Neural progenitor cell (in vitro differentiated cells): ENCODE measurements at regions not wholly inside any gene's neighbourhood (a gene's known extent, or its start where the extent isn't known, plus 50 kb on each side); places are given as distances from the start of the nearest gene placed in this dataset.
A peak's percentile ranks its signal among the peaks of the same experiment; 100 is the strongest.

Experiments used
- DNase-seq: peaks from one replicate; pipeline ENCODE4 v3.0.0-alpha.2; 2016; ENCODE audit warnings: low spot score
- H2AFZ ChIP-seq: fragments of 200-600 bp; sonication (generic); replicated peaks from 2 replicates; pipeline ENCODE4 v1.6.1; 2016; ENCODE audit warnings: antibody characterized with exemption
- H3F3A ChIP-seq: fragments of 200-600 bp; sonication (generic); 2 replicates; pipeline ENCODE4 v1.6.1; 2016; ENCODE audit warnings: antibody characterized with exemption, low read depth
- H3K27ac ChIP-seq: fragments of 200-600 bp; sonication (generic); 2 replicates; pipeline ENCODE4 v1.5.1; 2016; ENCODE audit warnings: mild to moderate bottlenecking
- H3K27me3 ChIP-seq: fragments of 200-600 bp; sonication (generic); 2 replicates; pipeline ENCODE4 v1.6.1; 2016; ENCODE audit warnings: mild to moderate bottlenecking, moderate library complexity
- H3K36me3 ChIP-seq: fragments of 200-600 bp; sonication (generic); 2 replicates; pipeline ENCODE4 v1.5.1; 2016
- H3K4me1 ChIP-seq: fragments of 200-600 bp; sonication (generic); 2 replicates; pipeline ENCODE4 v1.6.1; 2016; ENCODE audit warnings: mixed run types
- H3K4me2 ChIP-seq: fragments of 200-600 bp; sonication (generic); 2 replicates; pipeline ENCODE4 v1.6.1; 2016
- H3K4me3 ChIP-seq: fragments of 200-600 bp; sonication (generic); 2 replicates; pipeline ENCODE4 v1.5.1; 2016
- H3K79me2 ChIP-seq: fragments of 200-600 bp; sonication (generic); 2 replicates; pipeline ENCODE4 v1.6.1; 2016; ENCODE audit warnings: low read depth
- H3K9ac ChIP-seq: fragments of 200-600 bp; sonication (generic); 2 replicates; pipeline ENCODE4 v1.6.1; 2016
- H3K9me3 ChIP-seq: fragments of 200-600 bp; sonication (generic); 2 replicates; pipeline ENCODE4 v1.5.1; 2016; ENCODE audit warnings: low read depth
- H4K20me1 ChIP-seq: fragments of 200-600 bp; sonication (generic); 2 replicates; pipeline ENCODE4 v1.6.1; 2016; ENCODE audit warnings: low read depth
- H3K27ac Mint-ChIP-seq: 3 replicates; pipeline ENCODE4 v1.8.0; 2021; ENCODE audit warnings: mixed read lengths
- H3K27me3 Mint-ChIP-seq: 2 replicates; pipeline ENCODE4 v1.8.0; 2022; ENCODE audit warnings: low read depth, mild to moderate bottlenecking, inconsistent platforms, moderate library complexity, mixed read lengths; ENCODE audit not compliant: insufficient read depth
- H3K36me3 Mint-ChIP-seq: 3 replicates; pipeline ENCODE4 v1.8.0; 2021; ENCODE audit warnings: mixed read lengths
- H3K4me1 Mint-ChIP-seq: 3 replicates; pipeline ENCODE4 v1.8.0; 2021; ENCODE audit warnings: mixed read lengths
- H3K4me3 Mint-ChIP-seq: 3 replicates; pipeline ENCODE4 v1.8.0; 2021; ENCODE audit warnings: mild to moderate bottlenecking, moderate library complexity, mixed read lengths
- H3K9me3 Mint-ChIP-seq: 3 replicates; pipeline ENCODE4 v1.8.0; 2020; ENCODE audit warnings: mixed read lengths
- EZH2 ChIP-seq: fragments of 200-600 bp; sonication (generic); IDR thresholded peaks from 2 replicates; pipeline ENCODE4 v1.6.1; 2017; ENCODE audit warnings: antibody characterized with exemption, mild to moderate bottlenecking, moderate library complexity
- EZH2phosphoT487 ChIP-seq: fragments of 200-600 bp; sonication (generic); IDR thresholded peaks from 2 replicates; pipeline ENCODE4 v1.6.1; 2017; ENCODE audit warnings: antibody characterized with exemption
- TF ChIP-seq, protein P1 (sequence below): fragments of 200-600 bp; sonication (generic); IDR thresholded peaks from 2 replicates; pipeline ENCODE4 v1.5.1; 2017; ENCODE audit warnings: antibody characterized with exemption, mild to moderate bottlenecking

DNA sequence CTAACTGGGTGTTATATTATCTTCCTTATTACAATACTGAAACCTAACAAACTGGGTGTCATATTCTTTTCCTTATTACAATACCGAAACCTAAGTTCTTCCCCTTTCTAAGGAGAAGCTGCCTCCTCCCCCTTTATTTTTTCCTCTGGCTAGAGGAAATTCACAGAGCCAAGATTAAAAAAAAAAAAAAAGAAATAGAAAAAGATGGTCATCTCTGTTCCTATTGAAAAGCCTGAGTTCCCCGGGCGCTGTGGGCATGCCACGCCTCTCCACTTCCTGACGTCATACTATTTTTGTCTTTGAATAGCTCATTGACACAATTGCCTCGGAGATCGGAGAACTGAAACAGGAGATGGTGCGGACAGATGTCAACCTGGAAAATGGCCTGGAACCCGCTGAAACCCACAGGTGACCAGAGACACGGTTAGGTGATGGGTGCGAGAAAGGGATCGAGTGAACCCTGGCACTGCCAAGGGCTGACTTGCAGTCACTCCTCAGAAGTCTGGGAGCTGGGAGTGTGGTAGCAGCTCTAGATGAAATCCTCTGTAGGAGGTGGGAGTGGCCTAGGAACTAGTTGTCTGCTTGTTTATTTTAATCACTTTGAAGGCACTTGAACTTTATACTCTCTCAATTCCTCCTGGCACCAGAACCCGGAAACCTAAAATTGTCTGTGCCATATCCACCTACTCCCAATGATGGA, 82.2 kb upstream of the NAA20 start:
- Histone ChIP-seq H3K9me3 (no peaks in the 10 kb centered on the region), H3K4me2 (no peak overlapping the region), H3K79me2 (no peaks in the 10 kb centered on the region), H3F3A (no peaks in the 10 kb centered on the region), H3K4me3 (no peak overlapping the region), H3K27ac (no peak overlapping the region), H3K27me3 (no peaks in the 10 kb centered on the region), H2AFZ (no peak overlapping the region), H3K36me3 (no peaks in the 10 kb centered on the region), H4K20me1 (no peaks in the 10 kb centered on the region), H3K9ac (no peak overlapping the region), H3K4me1 (no peaks in the 10 kb centered on the region)
- Mint-ChIP-seq H3K27ac (peak overlapping the region; percentile 48), H3K4me3 (no peak overlapping the region), H3K36me3 (peaks cover 2% of the 10 kb centered on the region), H3K4me1 (no peaks in the 10 kb centered on the region), H3K9me3 (no peaks in the 10 kb centered on the region), H3K27me3 (peaks cover 2% of the 10 kb centered on the region)
- no peak for TF ChIP-seq EZH2phosphoT487
- TF ChIP-seq EZH2 = no peak
- TF ChIP-seq, protein P1, sequence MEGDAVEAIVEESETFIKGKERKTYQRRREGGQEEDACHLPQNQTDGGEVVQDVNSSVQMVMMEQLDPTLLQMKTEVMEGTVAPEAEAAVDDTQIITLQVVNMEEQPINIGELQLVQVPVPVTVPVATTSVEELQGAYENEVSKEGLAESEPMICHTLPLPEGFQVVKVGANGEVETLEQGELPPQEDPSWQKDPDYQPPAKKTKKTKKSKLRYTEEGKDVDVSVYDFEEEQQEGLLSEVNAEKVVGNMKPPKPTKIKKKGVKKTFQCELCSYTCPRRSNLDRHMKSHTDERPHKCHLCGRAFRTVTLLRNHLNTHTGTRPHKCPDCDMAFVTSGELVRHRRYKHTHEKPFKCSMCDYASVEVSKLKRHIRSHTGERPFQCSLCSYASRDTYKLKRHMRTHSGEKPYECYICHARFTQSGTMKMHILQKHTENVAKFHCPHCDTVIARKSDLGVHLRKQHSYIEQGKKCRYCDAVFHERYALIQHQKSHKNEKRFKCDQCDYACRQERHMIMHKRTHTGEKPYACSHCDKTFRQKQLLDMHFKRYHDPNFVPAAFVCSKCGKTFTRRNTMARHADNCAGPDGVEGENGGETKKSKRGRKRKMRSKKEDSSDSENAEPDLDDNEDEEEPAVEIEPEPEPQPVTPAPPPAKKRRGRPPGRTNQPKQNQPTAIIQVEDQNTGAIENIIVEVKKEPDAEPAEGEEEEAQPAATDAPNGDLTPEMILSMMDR = no peak
- no peak for DNase-seq

DNA sequence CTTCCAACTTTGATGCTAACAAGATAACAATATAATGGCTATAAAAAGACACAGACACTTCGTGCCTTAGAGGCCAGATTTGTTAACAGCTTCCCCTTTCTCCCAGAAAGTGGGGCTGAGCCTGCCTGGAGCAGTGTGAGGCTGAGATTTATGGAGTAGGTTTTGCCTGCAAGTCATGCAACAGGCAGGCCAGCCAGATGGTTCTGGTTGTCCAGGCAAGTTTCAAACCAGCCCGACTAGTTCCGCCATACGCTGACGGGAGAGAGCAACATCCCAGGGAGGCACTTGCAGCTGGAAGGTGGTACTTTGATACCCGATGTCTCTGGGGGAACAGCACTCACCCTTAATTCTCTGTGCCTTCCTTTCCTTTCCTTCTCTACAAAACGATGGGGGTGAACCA, 81.3 kb upstream of the NAA20 start:
- no peak for TF ChIP-seq EZH2phosphoT487
- TF ChIP-seq EZH2 = no peak
- TF ChIP-seq, protein P1 = no peak
- Histone ChIP-seq H3K9ac (no peak overlapping the region), H4K20me1 (no peaks in the 10 kb centered on the region), H3K4me1 (no peaks in the 10 kb centered on the region), H3K27me3 (no peaks in the 10 kb centered on the region), H3K4me2 (no peak overlapping the region), H3K4me3 (no peak overlapping the region), H3K9me3 (no peaks in the 10 kb centered on the region), H2AFZ (no peak overlapping the region), H3F3A (no peaks in the 10 kb centered on the region), H3K79me2 (no peaks in the 10 kb centered on the region), H3K36me3 (no peaks in the 10 kb centered on the region), H3K27ac (no peak overlapping the region)
- H3K9me3 Mint-ChIP-seq = no peaks in the 10 kb centered on the region
- H3K36me3 Mint-ChIP-seq = no peaks in the 10 kb centered on the region
- DNase-seq = no peak
- no peak overlapping the region for H3K27ac Mint-ChIP-seq
- H3K27me3 Mint-ChIP-seq = peaks cover 2% of the 10 kb centered on the region
- no peak overlapping the region for H3K4me3 Mint-ChIP-seq
- peaks cover under 1% of the 10 kb centered on the region for H3K4me1 Mint-ChIP-seq

DNA sequence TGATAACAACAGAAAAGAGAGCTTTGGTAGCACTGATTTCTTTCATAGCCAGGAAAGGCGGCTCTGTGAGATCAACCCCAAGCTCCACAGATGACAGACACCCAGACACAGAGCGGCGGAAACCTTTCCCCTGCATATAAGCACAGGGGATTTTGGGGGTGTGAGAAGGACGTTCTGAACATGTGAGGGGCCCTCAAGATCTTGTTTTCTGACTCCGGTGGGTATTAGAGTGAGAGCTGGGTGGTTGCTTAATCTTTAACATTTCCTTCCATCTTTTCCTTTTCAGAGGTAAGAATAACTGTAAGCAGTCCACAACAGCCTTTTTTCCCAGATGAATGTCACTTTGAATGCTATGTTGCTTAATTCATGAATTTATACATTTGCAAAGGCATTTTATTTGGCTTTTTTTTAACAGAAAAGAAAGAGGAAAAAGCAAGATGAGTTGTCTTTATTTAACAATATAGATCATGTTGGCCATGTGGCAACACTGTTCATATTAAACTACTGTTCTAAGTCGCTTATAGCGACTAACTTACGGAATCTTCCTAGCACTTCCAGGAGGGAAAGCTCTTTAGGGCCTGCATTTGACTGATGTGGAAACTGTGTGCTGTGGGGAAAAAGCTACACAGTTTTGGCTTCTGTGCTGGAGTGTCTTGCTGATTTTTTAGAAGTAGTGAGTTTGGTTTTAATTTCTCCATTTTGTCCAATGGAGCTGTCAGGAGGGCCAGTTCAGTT, 80.5 kb upstream of the NAA20 start:
- DNase-seq = no peak
- Histone ChIP-seq H3K9me3 (no peaks in the 10 kb centered on the region), H3K27ac (no peak overlapping the region), H3K4me3 (no peak overlapping the region), H4K20me1 (no peaks in the 10 kb centered on the region), H3K4me1 (no peaks in the 10 kb centered on the region), H3K36me3 (no peaks in the 10 kb centered on the region), H3K27me3 (no peaks in the 10 kb centered on the region), H2AFZ (no peak overlapping the region), H3K4me2 (no peak overlapping the region), H3K79me2 (no peaks in the 10 kb centered on the region), H3F3A (no peaks in the 10 kb centered on the region), H3K9ac (no peak overlapping the region)
- no peaks in the 10 kb centered on the region for H3K9me3 Mint-ChIP-seq
- H3K36me3 Mint-ChIP-seq = no peaks in the 10 kb centered on the region
- TF ChIP-seq EZH2phosphoT487 (no peak), EZH2 (no peak)
- no peak overlapping the region for H3K4me3 Mint-ChIP-seq
- H3K27ac Mint-ChIP-seq = no peak overlapping the region
- peaks cover 2% of the 10 kb centered on the region for H3K4me1 Mint-ChIP-seq
- peaks cover 2% of the 10 kb centered on the region for H3K27me3 Mint-ChIP-seq

DNA sequence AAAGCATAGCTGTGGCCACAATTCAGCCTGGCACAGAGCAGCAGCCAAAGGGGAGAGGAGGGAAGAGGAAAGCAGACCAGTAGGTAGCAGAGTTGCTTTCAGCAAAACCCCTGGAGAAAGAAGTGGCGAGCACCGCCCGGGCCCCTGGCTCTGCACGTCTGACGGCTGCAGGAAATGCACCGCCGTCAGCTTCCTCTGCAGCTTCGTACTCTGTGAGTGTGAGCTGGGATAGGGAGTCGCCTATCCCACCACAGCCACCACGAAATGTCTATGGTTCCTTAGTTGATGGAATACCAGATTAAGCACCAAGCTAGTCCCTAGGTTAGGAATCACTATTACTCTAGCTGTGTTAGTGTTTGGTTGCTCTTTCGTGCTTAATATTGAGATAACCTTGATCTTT, 79.9 kb upstream of the NAA20 start:
- Histone ChIP-seq H3K4me2 (no peak overlapping the region), H3K4me3 (no peak overlapping the region), H2AFZ (no peak overlapping the region), H3K4me1 (no peaks in the 10 kb centered on the region), H3K9ac (no peak overlapping the region), H3K79me2 (no peaks in the 10 kb centered on the region), H3K36me3 (no peaks in the 10 kb centered on the region), H4K20me1 (no peaks in the 10 kb centered on the region), H3K27ac (no peak overlapping the region), H3F3A (no peaks in the 10 kb centered on the region), H3K9me3 (no peaks in the 10 kb centered on the region), H3K27me3 (no peaks in the 10 kb centered on the region)
- no peak overlapping the region for H3K4me3 Mint-ChIP-seq
- H3K4me1 Mint-ChIP-seq = peaks cover 2% of the 10 kb centered on the region
- H3K9me3 Mint-ChIP-seq = no peaks in the 10 kb centered on the region
- H3K27ac Mint-ChIP-seq = no peak overlapping the region
- TF ChIP-seq EZH2 = no peak
- no peak for TF ChIP-seq EZH2phosphoT487
- TF ChIP-seq, protein P1 = no peak
- peaks cover 2% of the 10 kb centered on the region for H3K27me3 Mint-ChIP-seq
- no peak for DNase-seq
- no peaks in the 10 kb centered on the region for H3K36me3 Mint-ChIP-seq
